Activated T-cell treated with anti-CD3 and anti-CD28 coated beads, Interleukin-2, amount 50 U/mL, for 72 hours (primary cell): ENCODE measurements at regions not wholly inside any gene's neighbourhood (a gene's known extent, or its start where the extent isn't known, plus 50 kb on each side); places are given as distances from the start of the nearest gene placed in this dataset.
"Not testable (repeated sequence)": the region's sequence is repeated elsewhere in the genome, so short reads cannot be mapped to it uniquely, and the experiment has no call there.

Experiments used
- ATAC-seq, 2 donors: fragments of 150-1000 bp; cut with Tn5 transposase; replicated peaks in 1 of 2; 2 replicates each; pipeline ENCODE4 v1.10.0; 2021; ENCODE audit warnings: moderate library complexity in 2 of 2, mild to moderate bottlenecking in 1 of 2
- DNase-seq, 2 donors: peaks; one replicate each; pipeline ENCODE4 v3.0.0; 2021 to 2022; ENCODE audit warnings: mixed read lengths in 1 of 2
- H3K27ac Mint-ChIP-seq: one replicate; pipeline ENCODE4 v1.8.0; 2022; ENCODE audit warnings: mild to moderate bottlenecking, moderate library complexity, mixed read lengths
- H3K27me3 Mint-ChIP-seq: one replicate; pipeline ENCODE4 v1.8.0; 2022; ENCODE audit warnings: low read depth, mixed read lengths
- H3K36me3 Mint-ChIP-seq, 2 donors: one replicate each; pipeline ENCODE4 v1.8.0; 2022; ENCODE audit warnings: mixed read lengths in 2 of 2, mild to moderate bottlenecking in 1 of 2; ENCODE audit not compliant: insufficient read depth in 2 of 2
- H3K4me1 Mint-ChIP-seq: one replicate; pipeline ENCODE4 v1.8.0; 2022; ENCODE audit warnings: low read depth, mixed read lengths
- H3K4me3 Mint-ChIP-seq, 2 donors: one replicate each; pipeline ENCODE4 v1.8.0; 2022; ENCODE audit warnings: mild to moderate bottlenecking in 2 of 2, mixed read lengths in 2 of 2, moderate library complexity in 2 of 2
- H3K9me3 Mint-ChIP-seq, 2 donors: one replicate each; pipeline ENCODE4 v1.8.0; 2022; ENCODE audit warnings: mixed read lengths in 2 of 2

GRCh38 chr15:25089577-25089976 lies 134.8 kb downstream of the SNRPN start:
- ATAC-seq (no peak), DNase-seq (no peak)
- peaks cover 71 to 74% of the 10 kb centered on the region in 2 donors for H3K36me3 Mint-ChIP-seq
- H3K27me3 Mint-ChIP-seq = no peaks in the 10 kb centered on the region
- no peak overlapping the region for H3K27ac Mint-ChIP-seq
- H3K4me1 Mint-ChIP-seq = no peaks in the 10 kb centered on the region
- no peak overlapping the region for H3K4me3 Mint-ChIP-seq
- H3K9me3 Mint-ChIP-seq = peaks cover 14 to 45% of the 10 kb centered on the region in 2 donors

- ATAC-seq = no peak
- Mint-ChIP-seq H3K27ac (no peak overlapping the region), H3K36me3 (peaks cover 72 to 74% of the 10 kb centered on the region in 2 donors), H3K4me1 (no peaks in the 10 kb centered on the region), H3K9me3 (peaks cover 19 to 46% of the 10 kb centered on the region in 2 donors), H3K27me3 (no peaks in the 10 kb centered on the region), H3K4me3 (no peak overlapping the region)
- DNase-seq = no peak
These were observed 135.4 kb downstream of the SNRPN start for GRCh38 chr15:25090073-25090733.

- Mint-ChIP-seq H3K27me3 (no peaks in the 10 kb centered on the region), H3K9me3 (peaks cover 16 to 38% of the 10 kb centered on the region in 2 donors), H3K4me1 (no peaks in the 10 kb centered on the region), H3K27ac (no peak overlapping the region), H3K36me3 (peaks cover 66 to 67% of the 10 kb centered on the region in 2 donors), H3K4me3 (no peak overlapping the region)
- no peak for ATAC-seq
- no peak for DNase-seq
These were observed 136.8 kb downstream of the SNRPN start for GRCh38 chr15:25091421-25092158.

- Mint-ChIP-seq H3K36me3 (peaks cover 68 to 71% of the 10 kb centered on the region in 2 donors), H3K9me3 (peaks cover 18 to 37% of the 10 kb centered on the region in 2 donors), H3K27ac (no peak overlapping the region), H3K4me3 (no peak overlapping the region), H3K27me3 (no peaks in the 10 kb centered on the region), H3K4me1 (no peaks in the 10 kb centered on the region)
- no peak for ATAC-seq
- DNase-seq = no peak
These were observed 137.9 kb downstream of the SNRPN start for GRCh38 chr15:25092661-25093060.

GRCh38 chr15:25093455-25094029 lies 138.8 kb downstream of the SNRPN start:
- Mint-ChIP-seq H3K4me1 (no peaks in the 10 kb centered on the region), H3K27me3 (no peaks in the 10 kb centered on the region), H3K9me3 (peaks cover 13 to 36% of the 10 kb centered on the region in 2 donors), H3K27ac (no peak overlapping the region), H3K4me3 (no peak overlapping the region), H3K36me3 (peaks cover 60 to 65% of the 10 kb centered on the region in 2 donors)
- DNase-seq = no peak
- no peak for ATAC-seq

- Mint-ChIP-seq H3K27ac (no peak overlapping the region), H3K9me3 (peaks cover 13 to 37% of the 10 kb centered on the region in 2 donors), H3K4me1 (no peaks in the 10 kb centered on the region), H3K27me3 (no peaks in the 10 kb centered on the region), H3K36me3 (peaks cover 57 to 62% of the 10 kb centered on the region in 2 donors), H3K4me3 (no peak overlapping the region)
- no peak for ATAC-seq
- DNase-seq = no peak
These were observed 139.3 kb downstream of the SNRPN start for GRCh38 chr15:25094066-25094465.

- H3K27ac Mint-ChIP-seq = no peak overlapping the region
- no peaks in the 10 kb centered on the region for H3K27me3 Mint-ChIP-seq
- peaks cover 57 to 61% of the 10 kb centered on the region in 2 donors for H3K36me3 Mint-ChIP-seq
- DNase-seq = no peak
- ATAC-seq = no peak
- H3K4me1 Mint-ChIP-seq = no peaks in the 10 kb centered on the region
- H3K9me3 Mint-ChIP-seq = peaks cover 13 to 34% of the 10 kb centered on the region in 2 donors
- H3K4me3 Mint-ChIP-seq = no peak overlapping the region
These were observed 139.7 kb downstream of the SNRPN start for GRCh38 chr15:25094519-25094918.

GRCh38 chr15:25095179-25095578 lies 140.4 kb downstream of the SNRPN start:
- no peaks in the 10 kb centered on the region for H3K27me3 Mint-ChIP-seq
- DNase-seq = no peak
- ATAC-seq = no peak

GRCh38 chr15:25099966-25100365 lies 145.2 kb downstream of the SNRPN start:
- DNase-seq, H3K4me3 Mint-ChIP-seq, H3K4me1 Mint-ChIP-seq, H3K27me3 Mint-ChIP-seq, H3K27ac Mint-ChIP-seq, ATAC-seq: not testable (repeated sequence)
- Mint-ChIP-seq H3K9me3 (peaks cover 4 to 16% of the 10 kb centered on the region in 2 donors), H3K36me3 (peaks cover 28 to 48% of the 10 kb centered on the region in 2 donors)

More at GRCh38 chr15:25095179-25095578, 140.4 kb downstream of the SNRPN start:
- Mint-ChIP-seq H3K9me3 (peaks cover 13 to 28% of the 10 kb centered on the region in 2 donors), H3K4me1 (no peaks in the 10 kb centered on the region), H3K36me3 (peaks cover 51 to 55% of the 10 kb centered on the region in 2 donors), H3K4me3 (no peak overlapping the region), H3K27ac (no peak overlapping the region)

- Mint-ChIP-seq H3K4me1 (no peaks in the 10 kb centered on the region), H3K36me3 (peaks cover 31 to 74% of the 10 kb centered on the region in 2 donors), H3K27me3 (no peaks in the 10 kb centered on the region), H3K4me3 (no peak overlapping the region), H3K9me3 (peaks cover 0 to 26% of the 10 kb centered on the region in 2 donors), H3K27ac (no peak overlapping the region)
- ATAC-seq = no peak
- DNase-seq = no peak
These were observed 151.4 kb downstream of the SNRPN start for GRCh38 chr15:25106209-25106608.

- no peak for ATAC-seq
- H3K4me1 Mint-ChIP-seq = no peaks in the 10 kb centered on the region
- no peaks in the 10 kb centered on the region for H3K27me3 Mint-ChIP-seq
- H3K4me3 Mint-ChIP-seq = no peak overlapping the region
- no peak overlapping the region for H3K27ac Mint-ChIP-seq
- no peak for DNase-seq
- peaks cover 2 to 10% of the 10 kb centered on the region in 2 donors for H3K9me3 Mint-ChIP-seq
- H3K36me3 Mint-ChIP-seq = peaks cover 4 to 5% of the 10 kb centered on the region in 2 donors
These were observed 179.0 kb downstream of the SNRPN start for GRCh38 chr15:25133804-25134203.

- H3K9me3 Mint-ChIP-seq = peaks cover 2 to 10% of the 10 kb centered on the region in 2 donors
- no peaks in the 10 kb centered on the region for H3K27me3 Mint-ChIP-seq
- no peak for ATAC-seq
- no peaks in the 10 kb centered on the region for H3K4me1 Mint-ChIP-seq
- no peak overlapping the region for H3K27ac Mint-ChIP-seq
- H3K4me3 Mint-ChIP-seq = no peak overlapping the region
- H3K36me3 Mint-ChIP-seq = peaks cover 0 to 3% of the 10 kb centered on the region in 2 donors
- no peak for DNase-seq
These were observed 179.8 kb downstream of the SNRPN start for GRCh38 chr15:25134546-25134945.

- H3K27ac Mint-ChIP-seq = no peak overlapping the region
- H3K27me3 Mint-ChIP-seq = no peaks in the 10 kb centered on the region
- peaks cover 4 to 13% of the 10 kb centered on the region in 2 donors for H3K9me3 Mint-ChIP-seq
- DNase-seq (no peak), ATAC-seq (no peak)
- H3K4me1 Mint-ChIP-seq = no peaks in the 10 kb centered on the region
- peaks cover 0 to 2% of the 10 kb centered on the region in 2 donors for H3K36me3 Mint-ChIP-seq
- no peak overlapping the region for H3K4me3 Mint-ChIP-seq
These were observed 181.3 kb downstream of the SNRPN start for GRCh38 chr15:25136119-25136518.
